Fibroblast of lung (primary cell): ENCODE measurements at regions not wholly inside any gene's neighbourhood (a gene's known extent, or its start where the extent isn't known, plus 50 kb on each side); places are given as distances from the start of the nearest gene placed in this dataset.

Source experiments
- DNase-seq, 2 donors: peaks; one replicate each; pipeline versions ENCODE4 v3.0.0 to v3.0.0-alpha.2; 2010; ENCODE audit warnings: low read depth in 2 of 2
- H2AFZ ChIP-seq: 2 replicates; pipeline ENCODE4 v1.5.1; 2012; ENCODE audit warnings: low read length, control low read depth, inconsistent platforms
- H3K27ac ChIP-seq: 2 replicates; pipeline ENCODE4 v1.5.1; 2011; ENCODE audit warnings: low read length, control low read depth; ENCODE audit not compliant: insufficient read depth
- H3K27me3 ChIP-seq: 2 replicates; pipeline ENCODE4 v1.5.1; 2011; ENCODE audit warnings: mild to moderate bottlenecking, low read length; ENCODE audit not compliant: control insufficient read depth, insufficient read depth
- H3K36me3 ChIP-seq: 2 replicates; pipeline ENCODE4 v1.5.1; 2011; ENCODE audit warnings: low read length; ENCODE audit not compliant: control insufficient read depth, insufficient read depth
- H3K4me1 ChIP-seq: 2 replicates; pipeline ENCODE4 v1.5.1; 2011; ENCODE audit warnings: low read length; ENCODE audit not compliant: control insufficient read depth, insufficient read depth; ENCODE audit errors: extremely low read depth
- H3K4me2 ChIP-seq: 2 replicates; pipeline ENCODE4 v1.5.1; 2011; ENCODE audit warnings: low read length, control low read depth; ENCODE audit not compliant: insufficient read depth; ENCODE audit errors: extremely low read depth
- H3K4me3 ChIP-seq, 4 experiments: fragments of 200-600 bp in 1 of 4; sonication (generic) in 1 of 4; replicated peaks in 1 of 4; 2 replicates each; pipeline ENCODE4 v1.5.1; 2011 to 2016; ENCODE audit warnings: low read length in 4 of 4, low read depth in 3 of 4, mild to moderate bottlenecking in 3 of 4, control low read depth in 2 of 4, inconsistent platforms in 1 of 4, mixed read lengths in 1 of 4; ENCODE audit not compliant: insufficient read depth in 1 of 4; ENCODE audit errors: control extremely low read depth in 1 of 4
- H3K79me2 ChIP-seq: 2 replicates; pipeline ENCODE4 v1.5.1; 2012; ENCODE audit warnings: mild to moderate bottlenecking, low read length, inconsistent platforms; ENCODE audit not compliant: control insufficient read depth, insufficient read depth
- H3K9ac ChIP-seq: 2 replicates; pipeline ENCODE4 v1.5.1; 2011; ENCODE audit warnings: mild to moderate bottlenecking, low read length, control low read depth; ENCODE audit not compliant: insufficient read depth
- H3K9me3 ChIP-seq: 2 replicates; pipeline ENCODE4 v1.5.1; 2012; ENCODE audit warnings: low read depth, low read length; ENCODE audit not compliant: control insufficient read depth, insufficient read depth
- H4K20me1 ChIP-seq: 2 replicates; pipeline ENCODE4 v1.5.1; 2011; ENCODE audit warnings: low read length; ENCODE audit not compliant: control insufficient read depth, insufficient read depth; ENCODE audit errors: extremely low read depth
- CTCF ChIP-seq, 2 donors: IDR thresholded peaks in 1 of 2; conservative IDR thresholded peaks in 1 of 2; 1 replicate in 1 of 2; 2 replicates in 1 of 2; pipeline ENCODE4 v1.5.1; 2011 to 2012; ENCODE audit warnings: low read length in 2 of 2, control low read depth in 1 of 2, inconsistent platforms in 1 of 2, low read depth in 1 of 2, mild to moderate bottlenecking in 1 of 2
- EZH2 ChIP-seq: IDR thresholded peaks from 2 replicates; pipeline ENCODE4 v1.5.1; 2012; ENCODE audit warnings: low read length, control low read depth, mild to moderate bottlenecking; ENCODE audit errors: missing control alignments

DNA sequence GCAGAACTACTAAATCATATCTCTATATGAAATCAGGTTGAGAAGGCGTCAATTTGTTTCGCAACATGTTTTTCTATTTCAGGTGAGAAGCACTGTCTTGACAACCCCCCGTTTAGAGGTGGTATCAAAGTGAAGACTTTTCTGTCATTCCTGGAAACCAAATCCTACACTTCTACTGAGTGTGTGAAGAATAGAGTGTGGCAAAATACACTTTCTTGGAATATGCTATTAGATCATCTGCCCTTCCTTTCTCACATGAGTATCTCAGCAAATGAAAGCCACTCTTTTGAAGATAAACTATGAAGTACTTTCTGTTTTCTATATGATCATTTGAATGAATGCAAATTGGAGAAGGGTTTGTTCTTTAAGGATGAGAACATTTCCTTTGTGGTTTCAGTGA lies 174.0 kb upstream of the FMR1 start:
- Histone ChIP-seq H3K9ac (no peak overlapping the region), H3K27ac (no peak overlapping the region), H2AFZ (no peak overlapping the region), H3K79me2 (no peaks in the 10 kb centered on the region), H3K4me3 (no peak overlapping the region), H3K4me1 (no peaks in the 10 kb centered on the region), H3K4me2 (no peak overlapping the region), H3K9me3 (no peaks in the 10 kb centered on the region), H3K36me3 (no peaks in the 10 kb centered on the region), H3K27me3 (no peaks in the 10 kb centered on the region), H4K20me1 (no peaks in the 10 kb centered on the region)
- no peak for DNase-seq
- no peak for TF ChIP-seq CTCF (conservative IDR thresholded peaks at IDR 0.05 in 1 of 2, IDR thresholded peaks at IDR 0.05 in 1 of 2; ENCODE audit: low read depth in 1 of 2, low read length in 2 of 2)
- no peak for TF ChIP-seq EZH2

- Histone ChIP-seq H3K27me3 (no peaks in the 10 kb centered on the region), H3K79me2 (no peaks in the 10 kb centered on the region), H3K9me3 (no peaks in the 10 kb centered on the region), H3K36me3 (no peaks in the 10 kb centered on the region), H3K4me3 (no peak overlapping the region), H3K4me2 (no peak overlapping the region), H3K9ac (no peak overlapping the region), H3K4me1 (no peaks in the 10 kb centered on the region), H4K20me1 (no peaks in the 10 kb centered on the region), H3K27ac (no peak overlapping the region), H2AFZ (no peak overlapping the region)
- DNase-seq = no peak
- TF ChIP-seq CTCF (conservative IDR thresholded peaks at IDR 0.05 in 1 of 2, IDR thresholded peaks at IDR 0.05 in 1 of 2; ENCODE audit: low read depth in 1 of 2, low read length in 2 of 2) (no peak), EZH2 (no peak)
Measured at GRCh38 chrX:147738265-147738664, 173.5 kb upstream of the FMR1 start.

GRCh38 chrX:147739196-147739595 lies 172.5 kb upstream of the FMR1 start:
- no peak for DNase-seq
- no peaks in the 10 kb centered on the region for H3K4me1 ChIP-seq
- H3K9ac ChIP-seq = no peak overlapping the region
- H3K9me3 ChIP-seq = no peaks in the 10 kb centered on the region
- no peaks in the 10 kb centered on the region for H3K27me3 ChIP-seq
- TF ChIP-seq EZH2 = no peak
- TF ChIP-seq CTCF (conservative IDR thresholded peaks at IDR 0.05 in 1 of 2, IDR thresholded peaks at IDR 0.05 in 1 of 2; ENCODE audit: low read depth in 1 of 2, low read length in 2 of 2) = no peak
- no peak overlapping the region for H3K4me3 ChIP-seq
- H4K20me1 ChIP-seq = no peaks in the 10 kb centered on the region
- H3K4me2 ChIP-seq = no peak overlapping the region
- H3K36me3 ChIP-seq = no peaks in the 10 kb centered on the region
- H3K27ac ChIP-seq = no peak overlapping the region
- no peak overlapping the region for H2AFZ ChIP-seq
- no peaks in the 10 kb centered on the region for H3K79me2 ChIP-seq
